ENCODE measurements at regions not wholly inside any gene's neighbourhood (a gene's known extent, or its start where the extent isn't known, plus 50 kb on each side); places are given as distances from the start of the nearest gene placed in this dataset.

- no peaks in the 10 kb centered on the region for H3K36me3 ChIP-seq (ENCODE audit: control insufficient read depth in 1 of 2, insufficient read depth in 2 of 2, low read length in 2 of 2)
- H3K9me3 ChIP-seq (ENCODE audit: control insufficient read depth in 1 of 2, low read length in 2 of 2), result peaks cover 0 to 15% of the 10 kb centered on the region in 2 donors
- no peaks in the 10 kb centered on the region for H3K27me3 ChIP-seq (ENCODE audit: low read depth, low read length)
- no peak overlapping the region for H3K27ac ChIP-seq (ENCODE audit: low read length)
- H3K4me3 ChIP-seq (ENCODE audit: low read depth in 1 of 2, low read length in 2 of 2), result no peak overlapping the region
- no peaks in the 10 kb centered on the region for H3K4me1 ChIP-seq (ENCODE audit: control insufficient read depth in 1 of 2, insufficient read depth in 2 of 2, low read length in 2 of 2)
These were observed 271.2 kb downstream of the TMEM121 start for GRCh38 chr14:105797546-105797945.

- Histone ChIP-seq H3K9me3 (ENCODE audit: control insufficient read depth in 1 of 2, low read length in 2 of 2) (peaks cover 4 to 30% of the 10 kb centered on the region in 2 donors), H3K4me3 (ENCODE audit: low read depth in 1 of 2, low read length in 2 of 2) (no peak overlapping the region), H3K36me3 (ENCODE audit: control insufficient read depth in 1 of 2, insufficient read depth in 2 of 2, low read length in 2 of 2) (no peaks in the 10 kb centered on the region), H3K4me1 (ENCODE audit: control insufficient read depth in 1 of 2, insufficient read depth in 2 of 2, low read length in 2 of 2) (no peaks in the 10 kb centered on the region), H3K27me3 (ENCODE audit: low read depth, low read length) (no peaks in the 10 kb centered on the region), H3K27ac (ENCODE audit: low read length) (no peak overlapping the region)
These were observed 279.3 kb downstream of the TMEM121 start for GRCh38 chr14:105805701-105806100.

GRCh38 chr14:105806568-105806967 lies 280.2 kb downstream of the TMEM121 start:
- Histone ChIP-seq H3K9me3 (ENCODE audit: control insufficient read depth in 1 of 2, low read length in 2 of 2) (peaks cover 4 to 30% of the 10 kb centered on the region in 2 donors), H3K4me3 (ENCODE audit: low read depth in 1 of 2, low read length in 2 of 2) (peak overlapping the region in 1 of 2 donors; percentile 22)

GRCh38 chr14:105817971-105818711 lies 291.8 kb downstream of the TMEM121 start:
- Histone ChIP-seq H3K27me3 (ENCODE audit: low read depth, low read length) (no peaks in the 10 kb centered on the region), H3K36me3 (ENCODE audit: control insufficient read depth in 1 of 2, insufficient read depth in 2 of 2, low read length in 2 of 2) (no peaks in the 10 kb centered on the region), H3K27ac (ENCODE audit: low read length) (no peak overlapping the region), H3K4me1 (ENCODE audit: control insufficient read depth in 1 of 2, insufficient read depth in 2 of 2, low read length in 2 of 2) (no peaks in the 10 kb centered on the region), H3K9me3 (ENCODE audit: control insufficient read depth in 1 of 2, low read length in 2 of 2) (no peaks in the 10 kb centered on the region), H3K4me3 (ENCODE audit: low read depth in 1 of 2, low read length in 2 of 2) (no peak overlapping the region)

More at GRCh38 chr14:105806568-105806967, 280.2 kb downstream of the TMEM121 start:
- Histone ChIP-seq H3K27ac (ENCODE audit: low read length) (no peak overlapping the region), H3K27me3 (ENCODE audit: low read depth, low read length) (no peaks in the 10 kb centered on the region), H3K4me1 (ENCODE audit: control insufficient read depth in 1 of 2, insufficient read depth in 2 of 2, low read length in 2 of 2) (no peaks in the 10 kb centered on the region), H3K36me3 (ENCODE audit: control insufficient read depth in 1 of 2, insufficient read depth in 2 of 2, low read length in 2 of 2) (no peaks in the 10 kb centered on the region)

GRCh38 chr14:105818712-105819005 lies 292.3 kb downstream of the TMEM121 start:
- Histone ChIP-seq H3K27ac (ENCODE audit: low read length) (no peak overlapping the region), H3K36me3 (ENCODE audit: control insufficient read depth in 1 of 2, insufficient read depth in 2 of 2, low read length in 2 of 2) (no peaks in the 10 kb centered on the region), H3K4me1 (ENCODE audit: control insufficient read depth in 1 of 2, insufficient read depth in 2 of 2, low read length in 2 of 2) (no peaks in the 10 kb centered on the region), H3K9me3 (ENCODE audit: control insufficient read depth in 1 of 2, low read length in 2 of 2) (no peaks in the 10 kb centered on the region), H3K4me3 (ENCODE audit: low read depth in 1 of 2, low read length in 2 of 2) (no peak overlapping the region), H3K27me3 (ENCODE audit: low read depth, low read length) (no peaks in the 10 kb centered on the region)

GRCh38 chr14:105830171-105830570 lies 303.8 kb downstream of the TMEM121 start:
- Histone ChIP-seq H3K4me3 (ENCODE audit: low read depth in 1 of 2, low read length in 2 of 2) (no peak overlapping the region), H3K9me3 (ENCODE audit: control insufficient read depth in 1 of 2, low read length in 2 of 2) (no peaks in the 10 kb centered on the region), H3K27me3 (ENCODE audit: low read depth, low read length) (no peaks in the 10 kb centered on the region), H3K4me1 (ENCODE audit: control insufficient read depth in 1 of 2, insufficient read depth in 2 of 2, low read length in 2 of 2) (no peaks in the 10 kb centered on the region), H3K27ac (ENCODE audit: low read length) (no peak overlapping the region), H3K36me3 (ENCODE audit: control insufficient read depth in 1 of 2, insufficient read depth in 2 of 2, low read length in 2 of 2) (no peaks in the 10 kb centered on the region)

- Histone ChIP-seq H3K4me3 (ENCODE audit: low read depth in 1 of 2, low read length in 2 of 2) (no peak overlapping the region), H3K9me3 (ENCODE audit: control insufficient read depth in 1 of 2, low read length in 2 of 2) (no peaks in the 10 kb centered on the region), H3K36me3 (ENCODE audit: control insufficient read depth in 1 of 2, insufficient read depth in 2 of 2, low read length in 2 of 2) (no peaks in the 10 kb centered on the region), H3K27me3 (ENCODE audit: low read depth, low read length) (no peaks in the 10 kb centered on the region), H3K27ac (ENCODE audit: low read length) (no peak overlapping the region), H3K4me1 (ENCODE audit: control insufficient read depth in 1 of 2, insufficient read depth in 2 of 2, low read length in 2 of 2) (no peaks in the 10 kb centered on the region)
These were observed 309.8 kb downstream of the TMEM121 start for GRCh38 chr14:105836160-105836559.

- no peaks in the 10 kb centered on the region for H3K36me3 ChIP-seq (ENCODE audit: control insufficient read depth in 1 of 2, insufficient read depth in 2 of 2, low read length in 2 of 2)
These were observed 310.3 kb downstream of the TMEM121 start for GRCh38 chr14:105836730-105837129.

GRCh38 chr14:105837349-105838063 lies 311.1 kb downstream of the TMEM121 start:
- Histone ChIP-seq H3K27ac (ENCODE audit: low read length) (no peak overlapping the region), H3K27me3 (ENCODE audit: low read depth, low read length) (no peaks in the 10 kb centered on the region), H3K4me1 (ENCODE audit: control insufficient read depth in 1 of 2, insufficient read depth in 2 of 2, low read length in 2 of 2) (no peaks in the 10 kb centered on the region), H3K9me3 (ENCODE audit: control insufficient read depth in 1 of 2, low read length in 2 of 2) (no peaks in the 10 kb centered on the region), H3K4me3 (ENCODE audit: low read depth in 1 of 2, low read length in 2 of 2) (no peak overlapping the region), H3K36me3 (ENCODE audit: control insufficient read depth in 1 of 2, insufficient read depth in 2 of 2, low read length in 2 of 2) (no peaks in the 10 kb centered on the region)

More at GRCh38 chr14:105836730-105837129, 310.3 kb downstream of the TMEM121 start:
- Histone ChIP-seq H3K4me3 (ENCODE audit: low read depth in 1 of 2, low read length in 2 of 2) (no peak overlapping the region), H3K4me1 (ENCODE audit: control insufficient read depth in 1 of 2, insufficient read depth in 2 of 2, low read length in 2 of 2) (no peaks in the 10 kb centered on the region), H3K9me3 (ENCODE audit: control insufficient read depth in 1 of 2, low read length in 2 of 2) (no peaks in the 10 kb centered on the region), H3K27ac (ENCODE audit: low read length) (no peak overlapping the region), H3K27me3 (ENCODE audit: low read depth, low read length) (no peaks in the 10 kb centered on the region)

GRCh38 chr14:105838107-105838506 lies 311.7 kb downstream of the TMEM121 start:
- no peak overlapping the region for H3K4me3 ChIP-seq (ENCODE audit: low read depth in 1 of 2, low read length in 2 of 2)
- no peaks in the 10 kb centered on the region for H3K36me3 ChIP-seq (ENCODE audit: control insufficient read depth in 1 of 2, insufficient read depth in 2 of 2, low read length in 2 of 2)
- no peaks in the 10 kb centered on the region for H3K4me1 ChIP-seq (ENCODE audit: control insufficient read depth in 1 of 2, insufficient read depth in 2 of 2, low read length in 2 of 2)
- H3K27ac ChIP-seq (ENCODE audit: low read length), result no peak overlapping the region
- no peaks in the 10 kb centered on the region for H3K9me3 ChIP-seq (ENCODE audit: control insufficient read depth in 1 of 2, low read length in 2 of 2)
- H3K27me3 ChIP-seq (ENCODE audit: low read depth, low read length), result no peaks in the 10 kb centered on the region

- Histone ChIP-seq H3K36me3 (ENCODE audit: control insufficient read depth in 1 of 2, insufficient read depth in 2 of 2, low read length in 2 of 2) (no peaks in the 10 kb centered on the region), H3K27me3 (ENCODE audit: low read depth, low read length) (no peaks in the 10 kb centered on the region), H3K27ac (ENCODE audit: low read length) (no peak overlapping the region), H3K4me1 (ENCODE audit: control insufficient read depth in 1 of 2, insufficient read depth in 2 of 2, low read length in 2 of 2) (no peaks in the 10 kb centered on the region), H3K4me3 (ENCODE audit: low read depth in 1 of 2, low read length in 2 of 2) (no peak overlapping the region), H3K9me3 (ENCODE audit: control insufficient read depth in 1 of 2, low read length in 2 of 2) (no peaks in the 10 kb centered on the region)
These were observed 312.4 kb downstream of the TMEM121 start for GRCh38 chr14:105838591-105839424.

Measured in muscle layer of duodenum (tissue), 2 donors.